PC-3 (cell line): ENCODE measurements at regions not wholly inside any gene's neighbourhood (a gene's known extent, or its start where the extent isn't known, plus 50 kb on each side); places are given as distances from the start of the nearest gene placed in this dataset.

ENCODE experiments used
- ATAC-seq: fragments of 200-7000 bp; cut with Tn5 transposase; 2 replicates; pipeline ENCODE4 v1.9.1; 2020; ENCODE audit warnings: mild to moderate bottlenecking, moderate library complexity
- BruUV-seq: library from RNA; stranded (reverse); fragments of 400-500 nt; replicated peaks from 2 replicates; lab custom pipeline; 2021; lab: Mats Ljungman, UMichigan
- CTCF ChIA-PET: fragments of 300-600 bp; sonication (Branson Sonifier 250); formaldehyde crosslinking; loops from one replicate; lab custom pipeline; 2022; ENCODE audit warnings: antibody characterized with exemption; lab: Charles Lee
- POLR2A ChIA-PET: fragments of 300-600 bp; sonication (Branson Sonifier 250); formaldehyde crosslinking; loops from one replicate; lab custom pipeline; 2022; ENCODE audit warnings: antibody characterized with exemption; ENCODE audit not compliant: unreplicated experiment; lab: Charles Lee
- DNase-seq: peaks from one replicate; pipeline ENCODE4 v3.0.0-alpha.2; 2015
- H2AFZ ChIP-seq: fragments of 300-600 bp; sonication (generic); 2 replicates; pipeline ENCODE4 v1.6.0; 2016; ENCODE audit warnings: antibody characterized with exemption, low read length
- H3F3A ChIP-seq: fragments of 300-600 bp; sonication (generic); one replicate; pipeline ENCODE4 v1.6.0; 2017; ENCODE audit warnings: antibody characterized with exemption, low read length, control low read depth, mild to moderate bottlenecking; ENCODE audit not compliant: unreplicated experiment
- H3K27ac ChIP-seq: fragments of 300-600 bp; sonication (generic); 2 replicates; pipeline ENCODE4 v1.5.1; 2016; ENCODE audit warnings: mild to moderate bottlenecking, low read length
- H3K27me3 ChIP-seq: fragments of 300-600 bp; sonication (generic); 2 replicates; pipeline ENCODE4 v1.6.1; 2016; ENCODE audit warnings: low read length, mixed read lengths
- H3K36me3 ChIP-seq: fragments of 300-600 bp; sonication (generic); 2 replicates; pipeline ENCODE4 v1.6.1; 2016; ENCODE audit warnings: low read depth, mixed run types, low read length, mixed read lengths
- H3K4me1 ChIP-seq: fragments of 300-600 bp; sonication (generic); 2 replicates; pipeline ENCODE4 v1.5.1; 2016; ENCODE audit warnings: low read length; ENCODE audit not compliant: insufficient read depth
- H3K4me2 ChIP-seq: fragments of 300-600 bp; sonication (generic); 2 replicates; pipeline ENCODE4 v1.6.0; 2016; ENCODE audit warnings: low read length
- H3K4me3 ChIP-seq: fragments of 300-600 bp; sonication (generic); 2 replicates; pipeline ENCODE4 v1.5.1; 2016; ENCODE audit warnings: mild to moderate bottlenecking, low read length, mixed read lengths
- H3K79me2 ChIP-seq: fragments of 300-600 bp; sonication (generic); 2 replicates; pipeline ENCODE4 v1.6.1; 2017; ENCODE audit warnings: low read length, mixed read lengths
- H3K9ac ChIP-seq: fragments of 300-600 bp; sonication (generic); 2 replicates; pipeline ENCODE4 v1.6.0; 2016; ENCODE audit warnings: mild to moderate bottlenecking, low read length
- H3K9me2 ChIP-seq: fragments of 300-600 bp; sonication (generic); replicated peaks from 2 replicates; pipeline ENCODE4 v1.6.1; 2016; ENCODE audit warnings: mixed run types, low read length, mixed read lengths
- H3K9me3 ChIP-seq: fragments of 300-600 bp; sonication (generic); 2 replicates; pipeline ENCODE4 v1.6.1; 2016; ENCODE audit warnings: low read length, mixed read lengths
- H4K20me1 ChIP-seq: fragments of 300-600 bp; sonication (generic); 2 replicates; pipeline ENCODE4 v1.6.1; 2016; ENCODE audit warnings: low read length, mixed read lengths
- CTCF ChIP-seq: fragments of 300-600 bp; sonication (generic); conservative IDR thresholded peaks from 2 replicates; pipeline ENCODE4 v1.5.1; 2017; ENCODE audit warnings: antibody characterized with exemption, low read depth, mild to moderate bottlenecking, low read length
- EZH2 ChIP-seq: fragments of 300-600 bp; sonication (generic); IDR thresholded peaks from one replicate; pipeline ENCODE4 v1.6.1; 2017; ENCODE audit warnings: antibody characterized with exemption, mild to moderate bottlenecking, low read length; ENCODE audit not compliant: unreplicated experiment
- EZH2phosphoT487 ChIP-seq: fragments of 300-600 bp; sonication (generic); IDR thresholded peaks from 2 replicates; pipeline ENCODE4 v1.6.1; 2018; ENCODE audit warnings: mild to moderate bottlenecking, antibody characterized with exemption, low read length, borderline replicate concordance
- intact Hi-C: fragments of 100-400 bp; cut with micrococcal nuclease; formaldehyde crosslinking; loops from 2 replicates; pipeline ENCODE4 v1.9.0; 2023

DNA sequence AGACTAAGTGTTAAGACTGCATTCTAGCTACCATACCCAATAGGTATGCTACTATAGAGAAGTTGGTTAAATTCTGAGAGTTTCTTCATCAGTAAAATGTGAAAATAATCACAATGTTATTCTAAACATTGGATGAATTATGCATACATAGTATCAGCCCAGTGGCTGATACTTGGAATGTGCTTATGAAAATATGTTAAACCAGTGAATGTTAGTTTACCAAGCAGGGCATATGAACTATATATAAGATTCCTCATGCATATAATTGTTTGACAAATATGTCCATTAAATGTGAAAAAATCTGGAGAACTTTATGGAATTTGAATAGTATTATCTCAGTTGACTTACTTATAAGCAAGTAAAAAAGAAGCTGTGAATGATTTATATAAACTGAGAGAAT is 296.1 kb downstream of the IL15 start:
- H4K20me1 ChIP-seq = no peaks in the 10 kb centered on the region
- H3K9ac ChIP-seq = no peak overlapping the region
- CTCF ChIA-PET = no interaction called here
- no peaks in the 10 kb centered on the region for H3K9me2 ChIP-seq
- BruUV-seq = no TSS peak
- no peak overlapping the region for H2AFZ ChIP-seq
- H3F3A ChIP-seq = no peaks in the 10 kb centered on the region
- H3K27ac ChIP-seq = no peak overlapping the region
- peaks cover 3% of the 10 kb centered on the region for H3K9me3 ChIP-seq
- POLR2A ChIA-PET = no interaction called here
- no peak for ATAC-seq
- no peak overlapping the region for H3K4me3 ChIP-seq
- intact Hi-C loops = no loop called here
- no peaks in the 10 kb centered on the region for H3K27me3 ChIP-seq
- no peak for DNase-seq
- H3K36me3 ChIP-seq = no peaks in the 10 kb centered on the region
- H3K4me2 ChIP-seq = no peak overlapping the region
- no peaks in the 10 kb centered on the region for H3K79me2 ChIP-seq
- H3K4me1 ChIP-seq = no peaks in the 10 kb centered on the region
- TF ChIP-seq CTCF = no peak
- TF ChIP-seq EZH2phosphoT487 = no peak
- no peak for TF ChIP-seq EZH2

GRCh38 chr4:141933978-141934377 is 297.6 kb downstream of the IL15 start:
- TF ChIP-seq EZH2phosphoT487 (no peak), CTCF (no peak), EZH2 (no peak)
- no peak overlapping the region for H3K4me2 ChIP-seq
- H3K27ac ChIP-seq = no peak overlapping the region
- H3K4me3 ChIP-seq = no peak overlapping the region
- peaks cover 16% of the 10 kb centered on the region for H3K9me3 ChIP-seq
- H2AFZ ChIP-seq = no peak overlapping the region
- no peaks in the 10 kb centered on the region for H3K9me2 ChIP-seq
- H3K36me3 ChIP-seq = peaks cover 4% of the 10 kb centered on the region; the same call in 1 of the 2 replicates
- ChIA-PET CTCF (no interaction called here), POLR2A (no interaction called here)
- H3K4me1 ChIP-seq = no peaks in the 10 kb centered on the region
- no peaks in the 10 kb centered on the region for H3K79me2 ChIP-seq
- ATAC-seq (no peak), DNase-seq (peak; percentile 41)
- intact Hi-C loops = no loop called here
- no peak overlapping the region for H3K9ac ChIP-seq
- H3F3A ChIP-seq = no peaks in the 10 kb centered on the region
- no peaks in the 10 kb centered on the region for H3K27me3 ChIP-seq
- no TSS peak for BruUV-seq
- H4K20me1 ChIP-seq = no peaks in the 10 kb centered on the region

DNA sequence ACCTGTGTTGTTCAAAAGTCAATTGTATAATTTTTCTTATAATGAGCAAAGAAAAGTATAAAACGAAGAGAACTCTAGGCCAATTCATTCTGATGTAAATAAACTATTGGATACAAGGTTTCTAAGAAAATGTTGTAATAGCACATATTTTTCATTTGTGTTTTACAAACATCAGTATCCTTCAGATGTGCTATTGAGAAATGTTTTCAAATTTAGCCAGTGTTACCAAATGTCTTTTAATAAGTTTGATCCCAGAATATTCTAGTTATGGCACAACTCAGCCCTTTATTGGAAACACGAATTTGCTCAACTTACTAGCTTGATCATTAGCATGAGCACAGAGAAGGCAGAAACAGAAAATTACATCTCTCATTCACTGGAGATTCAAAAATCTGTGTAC is 319.3 kb downstream of the IL15 start:
- Histone ChIP-seq H3K4me3 (no peak overlapping the region), H3K79me2 (no peaks in the 10 kb centered on the region), H3K4me1 (no peaks in the 10 kb centered on the region), H3K27ac (no peak overlapping the region), H3K27me3 (no peaks in the 10 kb centered on the region), H3K9me2 (no peaks in the 10 kb centered on the region), H3K9me3 (no peaks in the 10 kb centered on the region), H4K20me1 (no peaks in the 10 kb centered on the region), H3F3A (no peaks in the 10 kb centered on the region), H2AFZ (no peak overlapping the region), H3K9ac (no peak overlapping the region), H3K36me3 (no peaks in the 10 kb centered on the region), H3K4me2 (no peak overlapping the region)
- no TSS peak for BruUV-seq
- ATAC-seq (no peak), DNase-seq (no peak)
- TF ChIP-seq CTCF (no peak), EZH2phosphoT487 (no peak), EZH2 (no peak)
- ChIA-PET CTCF (no interaction called here), POLR2A (no interaction called here)
- intact Hi-C loops = no loop called here
